ENCODE measurements at regions not wholly inside any gene's neighbourhood (a gene's known extent, or its start where the extent isn't known, plus 50 kb on each side); places are given as distances from the start of the nearest gene placed in this dataset.

DNA sequence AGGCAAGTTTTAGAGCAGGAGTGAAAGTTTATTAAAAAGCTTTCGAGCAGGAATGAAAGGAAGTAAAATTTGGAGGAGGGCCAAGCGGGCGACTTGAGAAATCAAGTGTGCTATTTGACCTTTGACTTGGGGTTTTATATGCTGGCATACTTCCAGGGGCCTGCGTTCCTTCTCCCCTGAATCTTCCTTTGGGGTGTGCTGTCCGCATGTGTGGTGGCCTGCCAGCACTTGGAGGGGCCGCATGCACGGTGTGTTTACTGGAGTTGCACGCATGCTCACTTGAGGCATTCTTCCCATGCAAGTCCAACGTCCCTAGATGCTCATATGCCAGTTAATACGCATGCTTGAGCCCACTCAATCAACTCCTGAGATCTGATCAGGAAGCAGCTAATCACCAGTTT, 78.3 kb upstream of the MAP4K4 start:
- no peaks in the 10 kb centered on the region for H3K9me2 ChIP-seq (ENCODE audit: insufficient read depth)
- no peaks in the 10 kb centered on the region for H3K79me2 ChIP-seq (ENCODE audit: insufficient read depth, low read length)
- intact Hi-C loops (cut with micrococcal nuclease), result no loop called here
- no peak overlapping the region for H3K27ac ChIP-seq (ENCODE audit: low read depth, low read length)
- H2AFZ ChIP-seq (ENCODE audit: low read depth, low read length, poor library complexity, severe bottlenecking), result no peak overlapping the region
- no peaks in the 10 kb centered on the region for H4K20me1 ChIP-seq (ENCODE audit: insufficient read depth)
- TF ChIP-seq ZFX (IDR thresholded peaks at IDR 0.05) (no peak), EZH2phosphoT487 (IDR thresholded peaks at IDR 0.05; ENCODE audit: borderline replicate concordance) (no peak), EGR1 (IDR thresholded peaks at IDR 0.05; ENCODE audit: low read depth) (no peak), FOSL1 (IDR thresholded peaks at IDR 0.05; ENCODE audit: low read depth) (no peak), RAD21 (IDR thresholded peaks at IDR 0.05; ENCODE audit: low read depth) (no peak), POLR2AphosphoS5 (IDR thresholded peaks at IDR 0.05; ENCODE audit: low read depth, low read length) (no peak), YY1 (IDR thresholded peaks at IDR 0.05; ENCODE audit: extremely low read depth, insufficient replicate concordance, low read depth, low read length) (no peak), ELF1 (IDR thresholded peaks at IDR 0.05; ENCODE audit: borderline replicate concordance, low read depth) (no peak), JUND (IDR thresholded peaks at IDR 0.05) (no peak), TCF7L2 (IDR thresholded peaks at IDR 0.05; ENCODE audit: borderline replicate concordance, extremely low read depth, insufficient read depth, insufficient read length) (no peak), SIN3A (IDR thresholded peaks at IDR 0.05; ENCODE audit: low read depth) (no peak), ZBTB33 (IDR thresholded peaks at IDR 0.05; ENCODE audit: extremely low read depth, insufficient replicate concordance, low read length) (no peak), SP1 (IDR thresholded peaks at IDR 0.05; ENCODE audit: low read depth) (no peak), SRF (IDR thresholded peaks at IDR 0.05; ENCODE audit: low read depth) (no peak), MAX (IDR thresholded peaks at IDR 0.05) (no peak), POLR2A (IDR thresholded peaks at IDR 0.05; ENCODE audit: borderline replicate concordance, extremely low read depth, insufficient read depth, insufficient read length) (no peak)
- TF ChIP-seq, protein P1, sequence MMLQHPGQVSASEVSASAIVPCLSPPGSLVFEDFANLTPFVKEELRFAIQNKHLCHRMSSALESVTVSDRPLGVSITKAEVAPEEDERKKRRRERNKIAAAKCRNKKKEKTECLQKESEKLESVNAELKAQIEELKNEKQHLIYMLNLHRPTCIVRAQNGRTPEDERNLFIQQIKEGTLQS (IDR thresholded peaks at IDR 0.05), result no peak
- TF ChIP-seq, protein P2, sequence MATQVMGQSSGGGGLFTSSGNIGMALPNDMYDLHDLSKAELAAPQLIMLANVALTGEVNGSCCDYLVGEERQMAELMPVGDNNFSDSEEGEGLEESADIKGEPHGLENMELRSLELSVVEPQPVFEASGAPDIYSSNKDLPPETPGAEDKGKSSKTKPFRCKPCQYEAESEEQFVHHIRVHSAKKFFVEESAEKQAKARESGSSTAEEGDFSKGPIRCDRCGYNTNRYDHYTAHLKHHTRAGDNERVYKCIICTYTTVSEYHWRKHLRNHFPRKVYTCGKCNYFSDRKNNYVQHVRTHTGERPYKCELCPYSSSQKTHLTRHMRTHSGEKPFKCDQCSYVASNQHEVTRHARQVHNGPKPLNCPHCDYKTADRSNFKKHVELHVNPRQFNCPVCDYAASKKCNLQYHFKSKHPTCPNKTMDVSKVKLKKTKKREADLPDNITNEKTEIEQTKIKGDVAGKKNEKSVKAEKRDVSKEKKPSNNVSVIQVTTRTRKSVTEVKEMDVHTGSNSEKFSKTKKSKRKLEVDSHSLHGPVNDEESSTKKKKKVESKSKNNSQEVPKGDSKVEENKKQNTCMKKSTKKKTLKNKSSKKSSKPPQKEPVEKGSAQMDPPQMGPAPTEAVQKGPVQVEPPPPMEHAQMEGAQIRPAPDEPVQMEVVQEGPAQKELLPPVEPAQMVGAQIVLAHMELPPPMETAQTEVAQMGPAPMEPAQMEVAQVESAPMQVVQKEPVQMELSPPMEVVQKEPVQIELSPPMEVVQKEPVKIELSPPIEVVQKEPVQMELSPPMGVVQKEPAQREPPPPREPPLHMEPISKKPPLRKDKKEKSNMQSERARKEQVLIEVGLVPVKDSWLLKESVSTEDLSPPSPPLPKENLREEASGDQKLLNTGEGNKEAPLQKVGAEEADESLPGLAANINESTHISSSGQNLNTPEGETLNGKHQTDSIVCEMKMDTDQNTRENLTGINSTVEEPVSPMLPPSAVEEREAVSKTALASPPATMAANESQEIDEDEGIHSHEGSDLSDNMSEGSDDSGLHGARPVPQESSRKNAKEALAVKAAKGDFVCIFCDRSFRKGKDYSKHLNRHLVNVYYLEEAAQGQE (IDR thresholded peaks at IDR 0.05; ENCODE audit: low read depth), result no peak
- no TSS peak for BruUV-seq (replicated peaks)
- H3K27me3 ChIP-seq (ENCODE audit: insufficient read depth, low read length), result no peaks in the 10 kb centered on the region
- DNase-seq (ENCODE audit: low read depth, low spot score) (no peak), ATAC-seq (no peak)
- H3K4me2 ChIP-seq (ENCODE audit: low read length), result no peak overlapping the region
- no peak overlapping the region for H3K9ac ChIP-seq (ENCODE audit: low read length)
- POLR2A ChIA-PET, result no interaction called here
- RAD21 ChIA-PET (ENCODE audit: low non-redundant PET in 1 of 2, low total read pairs in 2 of 2, uncharacterized antibody in 2 of 2, unreplicated experiment in 2 of 2), result no interaction called here
- H3K9me3 ChIP-seq (ENCODE audit: control insufficient read depth in 1 of 2, insufficient read depth in 1 of 2, low read depth in 1 of 2, low read length in 2 of 2), result no peaks in the 10 kb centered on the region
- H3K4me1 ChIP-seq (ENCODE audit: control insufficient read depth in 1 of 2, insufficient read depth in 2 of 2, low read length in 2 of 2), result no peaks in the 10 kb centered on the region
- H3K36me3 ChIP-seq (ENCODE audit: control insufficient read depth in 1 of 2, insufficient read depth in 2 of 2, low read length in 2 of 2), result no peaks in the 10 kb centered on the region
- no peak overlapping the region for H3K4me3 ChIP-seq (replicated peaks in 1 of 2; ENCODE audit: low read depth in 1 of 2, low read length in 2 of 2)
- CTCF ChIA-PET, result no interaction called here

Measured in HCT116 (cell line).